Adrenal gland (tissue), 5 donors: ENCODE measurements at regions not wholly inside any gene's neighbourhood (a gene's known extent, or its start where the extent isn't known, plus 50 kb on each side); places are given as distances from the start of the nearest gene placed in this dataset.

Experiments used
- POLR2A ChIP-seq, 2 donors: fragments of 450-650 bp; IDR thresholded peaks; one replicate each; pipeline ENCODE4 v1.6.1; 2017; ENCODE audit warnings: antibody characterized with exemption in 2 of 2, mild to moderate bottlenecking in 2 of 2, moderate library complexity in 1 of 2
- TF ChIP-seq, protein P1 (sequence below), 6 experiments: fragments of 450-650 bp in 4 of 6; fragments of 200-600 bp in 2 of 6; sonication (generic) in 1 of 6; IDR thresholded peaks; 1 replicate in 5 of 6; 2 replicates in 1 of 6; pipeline versions ENCODE4 v1.5.1 to v1.8.0; 2016 to 2021; ENCODE audit warnings: antibody characterized with exemption in 6 of 6, mild to moderate bottlenecking in 2 of 6, moderate library complexity in 1 of 6
- donor health status: DM: no; HTN: no; CAD: no.

DNA sequence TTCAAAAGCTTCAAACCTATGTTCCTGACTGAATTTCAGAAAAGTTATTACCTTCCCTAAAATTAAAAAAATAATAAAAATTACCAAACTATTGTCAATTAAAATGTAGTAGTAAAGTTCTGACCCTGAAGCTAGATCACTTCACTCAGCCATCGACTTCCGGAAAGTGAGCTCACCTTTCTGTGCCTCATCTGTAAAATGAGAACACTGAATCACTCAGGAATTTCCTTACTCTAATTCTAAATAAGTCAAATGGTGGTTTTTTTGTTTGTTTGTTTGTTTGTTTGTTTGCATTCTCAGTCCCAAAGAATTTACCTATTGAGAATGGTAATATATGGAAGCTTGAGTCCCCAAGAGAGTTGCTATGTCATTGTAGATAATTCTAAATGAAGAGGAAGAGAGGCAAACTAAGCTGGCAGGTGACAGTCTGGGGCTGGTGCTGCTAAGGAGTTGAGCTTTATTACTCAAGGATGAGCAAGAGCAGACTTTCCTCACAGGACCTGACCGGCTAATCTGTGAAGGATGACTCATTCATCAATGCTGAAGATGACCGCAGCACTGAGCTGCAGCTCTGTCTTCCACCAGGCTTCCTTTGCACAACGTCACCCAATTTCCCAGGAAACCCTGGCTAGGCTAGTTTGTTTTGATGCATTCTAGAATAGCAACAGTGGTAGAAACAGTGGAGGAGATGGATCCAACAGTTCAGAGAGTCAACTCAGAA lies 248.8 kb downstream of the RAB38 start:
- TF ChIP-seq, protein P1, sequence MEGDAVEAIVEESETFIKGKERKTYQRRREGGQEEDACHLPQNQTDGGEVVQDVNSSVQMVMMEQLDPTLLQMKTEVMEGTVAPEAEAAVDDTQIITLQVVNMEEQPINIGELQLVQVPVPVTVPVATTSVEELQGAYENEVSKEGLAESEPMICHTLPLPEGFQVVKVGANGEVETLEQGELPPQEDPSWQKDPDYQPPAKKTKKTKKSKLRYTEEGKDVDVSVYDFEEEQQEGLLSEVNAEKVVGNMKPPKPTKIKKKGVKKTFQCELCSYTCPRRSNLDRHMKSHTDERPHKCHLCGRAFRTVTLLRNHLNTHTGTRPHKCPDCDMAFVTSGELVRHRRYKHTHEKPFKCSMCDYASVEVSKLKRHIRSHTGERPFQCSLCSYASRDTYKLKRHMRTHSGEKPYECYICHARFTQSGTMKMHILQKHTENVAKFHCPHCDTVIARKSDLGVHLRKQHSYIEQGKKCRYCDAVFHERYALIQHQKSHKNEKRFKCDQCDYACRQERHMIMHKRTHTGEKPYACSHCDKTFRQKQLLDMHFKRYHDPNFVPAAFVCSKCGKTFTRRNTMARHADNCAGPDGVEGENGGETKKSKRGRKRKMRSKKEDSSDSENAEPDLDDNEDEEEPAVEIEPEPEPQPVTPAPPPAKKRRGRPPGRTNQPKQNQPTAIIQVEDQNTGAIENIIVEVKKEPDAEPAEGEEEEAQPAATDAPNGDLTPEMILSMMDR (IDR thresholded peaks at IDR 0.05): no peak
- no peak for TF ChIP-seq POLR2A (IDR thresholded peaks at IDR 0.05)
